ENCODE measurements at regions not wholly inside any gene's neighbourhood (a gene's known extent, or its start where the extent isn't known, plus 50 kb on each side); places are given as distances from the start of the nearest gene placed in this dataset.

DNA sequence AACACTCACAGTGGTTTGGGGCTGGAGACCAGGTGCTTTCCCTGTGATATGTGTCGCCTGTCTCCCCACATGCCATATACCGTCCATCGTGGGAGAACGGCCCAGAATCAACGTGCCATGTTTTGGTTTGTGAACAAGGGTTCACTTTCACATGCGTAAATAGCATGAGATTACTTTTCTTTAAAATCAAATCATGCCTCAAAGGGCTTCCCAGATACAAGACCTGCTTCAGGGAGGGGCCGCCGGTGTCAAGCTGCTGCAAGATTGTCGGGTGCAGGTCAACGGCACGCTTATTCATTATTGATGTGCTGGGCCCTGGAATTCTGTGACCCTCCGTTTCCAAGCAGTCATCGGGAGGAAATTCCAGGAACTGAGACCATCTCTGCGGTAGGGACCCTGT lies 145.2 kb upstream of the RTL1 start:
- no peak for DNase-seq

- DNase-seq: no peak
These were observed 146.0 kb upstream of the RTL1 start for GRCh38 chr14:101049511-101049910.

DNA sequence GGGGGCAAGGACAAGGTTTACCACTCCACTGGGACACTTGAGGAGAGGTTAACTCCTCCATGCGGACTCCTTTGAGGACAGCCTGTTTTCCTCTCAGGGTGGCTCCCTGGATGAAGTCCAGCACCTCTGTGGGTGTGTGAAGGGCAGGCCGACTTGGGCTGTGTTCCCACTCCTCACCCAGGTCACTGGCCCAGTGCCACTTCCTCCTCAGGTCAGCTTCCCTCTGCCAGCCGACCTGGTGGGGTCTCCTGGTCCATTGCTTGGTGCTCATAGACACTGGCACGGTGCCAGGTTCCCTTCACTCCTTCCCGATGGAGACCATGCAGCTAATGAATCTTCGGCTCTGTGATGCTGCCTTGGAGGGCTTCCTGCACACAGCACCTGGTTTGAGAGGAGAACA lies 146.4 kb upstream of the RTL1 start:
- DNase-seq: no peak

GRCh38 chr14:101050901-101051490 lies 147.5 kb upstream of the RTL1 start:
- DNase-seq: no peak

GRCh38 chr14:101054671-101055070 lies 151.1 kb upstream of the RTL1 start:
- DNase-seq: no peak

DNA sequence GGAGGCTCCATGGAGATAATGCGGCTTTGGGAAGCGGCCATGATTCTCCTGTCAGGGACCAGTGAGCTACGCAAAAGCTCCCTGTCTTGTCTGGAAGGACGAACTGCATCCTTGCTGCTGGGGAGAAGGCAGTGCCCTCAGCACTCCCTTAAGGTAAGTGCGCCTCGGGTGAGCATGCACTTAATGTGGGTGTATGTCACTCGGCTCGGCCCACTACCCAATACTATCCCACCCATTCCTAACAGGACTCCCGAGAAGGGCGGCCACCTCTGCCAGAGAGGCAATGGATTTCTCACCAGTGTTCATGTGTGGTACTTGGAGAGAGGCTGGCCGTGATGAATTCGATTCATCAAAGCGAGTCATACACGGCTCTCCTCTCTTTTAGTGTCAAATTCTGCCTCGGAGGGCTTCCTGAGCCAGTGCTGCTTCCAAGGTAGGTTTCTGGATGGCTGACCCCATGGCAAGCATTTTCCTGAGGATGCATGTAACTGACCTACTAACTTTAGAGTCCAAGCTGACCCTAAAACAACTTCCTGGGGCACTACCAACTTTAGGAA lies 151.7 kb upstream of the RTL1 start:
- no peak for DNase-seq

DNA sequence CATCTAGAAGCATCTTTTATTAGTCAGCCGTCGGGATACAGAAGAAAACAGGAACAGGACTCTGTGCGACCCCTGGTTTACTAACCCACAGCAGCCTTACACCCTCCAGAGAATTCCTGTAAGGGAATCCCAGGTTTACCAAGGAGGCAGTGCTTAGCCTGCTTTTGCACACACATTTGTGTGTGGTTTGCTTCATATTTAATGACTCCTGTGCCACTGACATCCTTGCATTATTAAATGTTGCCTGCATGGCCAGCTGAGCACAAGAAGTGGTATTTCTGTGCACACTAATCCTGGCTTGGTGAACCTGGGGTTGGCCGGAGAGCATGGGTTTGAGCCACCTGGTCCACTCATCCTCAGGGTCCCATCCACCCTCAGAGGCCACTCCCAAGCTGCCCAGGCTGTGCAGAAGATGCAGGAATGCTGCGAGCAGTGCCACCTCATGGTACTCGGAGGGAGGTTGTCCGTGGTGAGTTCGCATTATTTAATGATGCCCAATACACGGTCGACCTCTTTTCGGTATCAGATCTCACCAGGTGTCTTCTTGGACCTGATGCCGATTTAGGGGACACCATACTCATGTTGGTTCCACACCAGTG lies 152.4 kb upstream of the RTL1 start:
- no peak for DNase-seq

DNA sequence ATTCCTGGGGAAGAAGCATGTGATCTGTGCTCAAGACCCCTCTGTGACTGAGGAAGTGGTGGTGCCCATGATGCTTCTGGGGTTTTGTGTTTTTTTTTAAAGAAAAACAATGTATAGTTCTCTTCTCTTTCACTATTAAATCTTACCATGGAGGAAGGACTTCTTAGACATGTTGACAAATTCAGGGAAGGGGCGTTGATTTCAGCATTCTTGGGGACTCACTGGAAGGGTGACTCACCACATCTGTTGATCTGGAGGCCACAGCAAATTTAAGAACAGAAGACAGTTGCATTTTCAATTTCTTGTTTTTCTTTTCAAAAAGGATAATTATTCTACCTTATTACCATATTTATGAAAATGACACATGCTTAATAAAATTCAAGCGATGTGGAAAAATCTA lies 152.9 kb upstream of the RTL1 start:
- no peak for DNase-seq

DNA sequence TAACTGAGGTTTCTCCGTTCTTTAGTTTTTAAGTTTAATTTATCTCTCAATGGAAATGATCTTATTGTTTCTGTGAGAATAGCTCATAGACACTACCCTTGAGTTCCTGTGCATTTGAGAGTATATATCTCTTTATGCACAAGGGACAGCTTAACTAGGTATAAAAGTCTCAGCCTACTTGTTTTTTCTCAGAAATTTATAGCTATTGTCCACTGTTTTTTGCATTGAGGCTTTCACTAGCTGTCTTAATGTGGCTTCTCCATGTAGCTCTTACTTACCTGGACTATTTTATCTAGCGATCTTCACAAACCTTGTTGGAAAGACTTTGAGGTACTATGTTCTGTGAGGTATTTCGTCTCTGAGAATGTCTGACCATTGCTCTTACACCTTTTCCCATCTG lies 153.9 kb upstream of the RTL1 start:
- DNase-seq: no peak

DNA sequence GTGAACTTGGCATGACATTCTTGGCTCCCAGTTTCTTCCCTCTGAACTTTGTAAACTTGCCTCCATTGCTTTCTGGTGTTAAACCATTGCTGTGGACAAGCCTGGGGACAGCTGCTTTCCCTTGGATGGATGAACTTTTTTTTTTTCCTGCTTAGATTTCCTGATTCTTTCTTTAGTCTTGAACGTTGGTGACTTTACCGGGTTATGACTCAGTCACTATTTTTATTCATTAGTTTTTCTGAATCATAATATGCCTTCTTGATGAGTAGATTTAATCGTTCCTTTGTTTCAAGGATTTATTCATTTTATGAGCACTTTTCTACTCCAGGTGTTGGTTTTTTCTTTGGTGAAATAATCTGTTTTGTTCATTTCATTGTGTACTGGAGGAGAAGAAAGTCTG lies 155.0 kb upstream of the RTL1 start:
- DNase-seq: no peak

DNA sequence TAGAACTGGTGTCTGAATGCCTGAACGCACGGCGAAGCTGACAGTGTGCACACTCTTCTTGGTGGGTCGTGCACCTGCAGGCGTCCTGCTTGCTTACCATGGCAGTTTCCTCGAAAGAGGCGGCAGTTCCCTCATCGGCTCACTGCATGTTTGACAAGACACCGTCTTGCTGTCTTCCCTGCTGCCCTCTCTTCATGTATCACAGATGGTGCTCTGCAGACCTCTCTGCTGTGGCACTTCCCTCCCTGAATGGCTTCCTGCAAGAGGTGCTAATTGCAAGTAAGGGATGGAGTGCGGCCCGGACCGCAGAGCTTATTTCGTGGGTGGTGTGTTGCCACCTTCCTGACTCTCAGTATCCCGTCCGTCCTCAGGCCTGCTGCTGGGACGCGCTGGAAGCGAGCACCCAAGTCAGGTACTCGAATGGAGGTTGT lies 156.7 kb upstream of the RTL1 start:
- DNase-seq: no peak

DNA sequence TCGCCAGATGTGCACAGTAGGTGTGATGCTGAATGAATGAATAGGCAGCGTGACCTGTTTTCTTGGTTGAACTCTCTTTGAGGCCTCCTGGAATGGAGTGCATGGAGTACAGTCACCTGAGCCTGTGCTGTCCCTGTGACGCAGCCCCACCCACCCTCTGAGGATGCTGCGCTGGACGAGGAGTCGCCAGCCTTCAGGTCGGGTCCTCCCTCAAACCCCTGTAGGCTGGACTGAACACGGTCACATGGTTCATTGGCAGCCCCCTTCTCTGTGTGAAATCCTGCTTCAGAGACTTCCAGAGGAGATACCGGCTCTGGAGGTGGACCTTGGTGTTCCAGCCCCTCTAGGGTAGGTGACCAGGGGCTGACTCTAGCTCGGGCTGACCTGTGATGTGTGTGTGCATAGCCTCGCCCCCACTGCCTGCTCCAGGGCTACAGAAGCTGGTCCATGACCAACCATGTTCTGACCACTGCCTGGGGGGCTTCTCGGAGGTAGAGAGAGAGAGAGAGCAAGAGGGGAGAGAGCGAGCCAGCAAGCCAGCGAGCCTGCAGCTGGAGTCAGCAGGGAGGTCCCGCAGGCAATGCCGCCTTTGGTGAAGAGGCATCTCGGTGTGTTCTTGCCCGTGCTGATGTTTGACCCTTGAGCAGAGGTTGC lies 158.0 kb upstream of the RTL1 start:
- DNase-seq: no peak

DNA sequence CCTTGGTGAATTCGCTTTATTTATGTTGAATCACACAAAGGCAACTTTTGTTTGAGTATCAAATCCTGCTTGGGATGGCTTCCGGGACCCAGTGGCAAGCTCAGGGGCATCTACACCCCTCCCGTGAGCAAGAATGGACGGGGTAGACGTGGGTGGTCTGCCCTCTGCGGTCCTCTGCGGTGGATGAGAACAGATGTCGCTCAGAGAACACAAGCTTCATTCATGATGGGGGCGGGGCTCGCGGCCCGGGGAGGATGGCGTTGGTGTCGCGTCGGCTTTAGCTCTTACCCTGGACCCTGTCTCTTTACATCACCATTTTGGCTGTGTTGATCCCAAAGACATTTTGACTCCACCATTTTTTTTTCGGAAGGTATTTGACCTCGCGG lies 158.5 kb upstream of the RTL1 start:
- no peak for DNase-seq

GRCh38 chr14:101062601-101063000 lies 159.1 kb upstream of the RTL1 start:
- no peak for DNase-seq

DNA sequence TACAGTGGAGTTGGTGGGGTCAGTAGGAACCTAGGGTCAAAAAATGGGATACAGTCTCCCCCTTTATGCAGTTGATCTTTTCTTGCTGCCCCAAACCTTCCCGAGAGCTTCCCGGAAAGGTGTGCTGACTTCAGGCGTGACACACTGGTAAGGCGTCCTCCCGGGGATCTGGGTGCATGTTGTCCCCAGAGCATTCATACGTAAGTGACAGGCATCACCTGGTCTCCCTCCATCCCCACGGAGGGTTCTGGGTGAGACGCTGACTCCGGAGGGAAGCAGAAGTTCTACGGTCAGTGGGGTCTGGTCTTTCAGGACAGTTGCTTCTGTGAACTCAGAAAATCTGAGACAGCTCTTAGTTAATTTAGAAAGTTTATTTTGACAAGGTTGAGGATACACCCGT lies 159.6 kb upstream of the RTL1 start:
- no peak for DNase-seq

GRCh38 chr14:101064121-101064661 lies 160.7 kb upstream of the RTL1 start:
- DNase-seq: no peak

DNA sequence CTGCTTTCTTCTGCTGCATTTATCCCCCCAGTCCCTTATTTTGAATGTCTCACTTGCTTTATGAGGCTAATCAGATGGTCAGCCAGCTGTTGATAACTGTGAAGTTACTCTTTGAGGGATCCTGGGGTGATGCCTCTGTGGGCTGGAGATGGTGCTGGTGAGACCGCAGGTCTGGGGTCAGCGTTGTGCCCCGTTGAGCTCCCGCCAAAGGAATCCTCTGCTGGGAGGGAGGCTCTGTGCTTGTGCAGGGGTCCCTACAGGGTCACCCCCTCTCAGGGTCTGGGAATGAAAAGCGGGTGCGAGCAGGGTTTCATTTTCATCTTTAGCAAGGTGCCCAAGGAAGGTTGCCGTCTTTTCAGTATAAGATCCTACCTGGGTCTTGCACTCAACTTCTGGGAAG lies 161.2 kb upstream of the RTL1 start:
- DNase-seq: no peak

DNA sequence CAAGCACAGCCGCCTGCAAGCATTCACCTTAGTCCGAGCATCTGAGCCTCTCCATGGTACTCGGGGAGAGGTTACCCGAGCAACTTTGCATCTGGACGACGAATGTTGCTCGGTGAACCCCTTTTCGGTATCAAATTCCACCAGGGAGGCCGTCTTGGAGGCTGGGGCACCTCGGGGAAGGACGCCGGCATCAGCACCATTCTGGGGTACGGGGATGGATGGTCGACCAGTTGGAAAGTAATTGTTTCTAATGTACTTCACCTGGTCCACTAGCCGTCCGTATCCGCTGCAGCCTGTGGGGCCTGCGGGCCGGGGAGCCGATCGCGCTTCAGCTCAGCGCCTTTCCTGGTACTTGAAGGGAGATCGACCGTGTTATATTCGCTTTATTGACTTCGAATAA lies 161.7 kb upstream of the RTL1 start:
- DNase-seq: no peak

GRCh38 chr14:101065696-101066694 lies 162.5 kb upstream of the RTL1 start:
- no peak for DNase-seq

DNA sequence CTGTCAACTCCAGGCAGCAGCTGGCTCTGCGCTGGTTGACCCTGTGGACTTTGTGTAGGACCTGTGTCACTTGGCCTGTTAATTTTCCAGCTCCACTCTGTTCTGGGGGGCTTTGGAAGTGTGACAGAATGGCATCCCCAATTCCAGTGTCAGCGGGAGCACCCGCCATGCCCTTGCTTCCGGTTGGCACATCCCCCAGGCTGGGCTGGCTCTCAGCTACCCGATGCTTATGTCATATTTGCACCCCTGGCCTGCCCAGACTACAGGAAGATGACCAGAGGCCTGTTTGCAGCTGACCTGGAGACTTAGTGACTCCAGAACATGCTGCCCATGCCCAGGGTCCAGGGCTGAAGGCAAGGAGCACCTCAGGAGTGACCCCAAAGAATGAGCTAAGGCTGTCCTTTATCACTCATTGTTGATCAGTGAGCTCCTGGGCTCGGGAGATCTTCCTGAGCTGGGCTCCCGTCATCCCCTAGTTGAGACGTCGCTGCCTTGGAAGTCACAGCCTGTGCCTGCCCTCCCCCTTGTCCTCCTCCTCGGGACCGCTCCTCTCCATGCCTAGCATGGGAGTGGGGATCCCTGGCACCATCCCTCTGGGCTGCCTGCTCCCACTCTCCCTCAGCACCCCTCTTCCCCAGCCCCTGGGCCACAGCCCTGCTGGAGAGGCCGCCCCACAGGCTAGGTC lies 163.4 kb upstream of the RTL1 start:
- no peak for DNase-seq

DNA sequence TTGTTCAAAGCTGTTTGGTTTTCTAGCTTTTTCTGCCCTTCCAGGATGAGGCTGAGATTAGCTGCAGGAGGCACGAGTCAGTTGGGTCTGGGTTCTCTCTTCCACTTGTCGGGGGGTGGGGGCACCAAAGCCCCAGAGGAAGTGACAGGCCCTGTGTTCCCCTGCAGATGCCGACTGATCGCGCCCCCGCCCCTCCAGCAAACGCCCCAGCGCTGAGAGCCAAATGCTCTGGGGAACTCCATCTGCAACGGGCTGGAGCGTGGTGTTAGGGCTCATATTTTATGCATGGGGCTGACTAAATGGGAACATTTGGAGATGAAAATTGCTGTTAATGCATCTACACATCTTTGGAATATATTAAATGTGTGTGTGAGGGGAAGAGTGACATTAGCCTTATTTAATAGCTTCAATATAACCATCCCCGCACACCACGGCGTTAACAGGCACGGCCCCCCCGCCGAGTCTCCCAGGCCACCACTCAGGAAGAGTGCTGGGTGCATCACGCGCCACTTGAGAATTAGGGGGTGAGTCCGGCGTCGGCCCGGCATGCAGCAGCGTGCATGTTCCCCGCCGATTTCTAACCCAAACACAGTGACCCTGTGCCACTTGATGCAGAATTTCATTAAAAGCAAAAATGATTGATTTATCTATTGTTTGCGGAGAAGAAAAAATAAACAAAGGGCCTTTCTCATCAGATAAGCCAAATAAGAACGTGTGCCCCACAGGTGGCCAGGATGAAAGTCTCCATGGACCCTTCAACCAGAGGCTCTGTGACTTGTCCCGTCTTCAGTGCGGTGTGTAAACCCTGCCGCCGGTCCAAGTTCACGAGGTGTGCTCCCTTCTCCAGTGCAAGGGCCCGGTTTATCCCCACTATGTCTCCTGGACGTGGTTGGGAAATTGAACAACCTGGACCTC lies 165.0 kb upstream of the RTL1 start:
- no peak for DNase-seq

Measured in stimulated activated CD4-positive, alpha-beta T cell treated with anti-CD3 and anti-CD28 coated beads, Interleukin-4, amount 100 ng/mL, for 4 hours (primary cell).